Adipocyte (in vitro differentiated cells): ENCODE measurements at regions not wholly inside any gene's neighbourhood (a gene's known extent, or its start where the extent isn't known, plus 50 kb on each side); places are given as distances from the start of the nearest gene placed in this dataset.

ENCODE experiments used
- DNase-seq: peaks from one replicate; pipeline ENCODE4 v3.0.0-alpha.2; 2015; ENCODE audit warnings: low read depth
- H3K27me3 ChIP-seq: replicated peaks from 2 replicates; pipeline ENCODE4 v1.7.0; 2013; ENCODE audit warnings: mild to moderate bottlenecking, low read length, moderate library complexity; ENCODE audit not compliant: control insufficient read depth, insufficient read depth
- H3K36me3 ChIP-seq: 2 replicates; pipeline ENCODE4 v1.7.0; 2013; ENCODE audit warnings: low read length, mild to moderate bottlenecking, moderate library complexity; ENCODE audit not compliant: control insufficient read depth, insufficient read depth, severe bottlenecking
- H3K4me1 ChIP-seq: 2 replicates; pipeline ENCODE4 v1.7.0; 2013; ENCODE audit warnings: mild to moderate bottlenecking, low read length, moderate library complexity; ENCODE audit not compliant: control insufficient read depth, insufficient read depth
- H3K4me3 ChIP-seq: 2 replicates; pipeline ENCODE4 v1.7.0; 2013; ENCODE audit warnings: mild to moderate bottlenecking, low read length, moderate library complexity
- H3K9ac ChIP-seq: 2 replicates; pipeline ENCODE4 v1.7.0; 2013; ENCODE audit warnings: mild to moderate bottlenecking, low read length, moderate library complexity
- H3K9me3 ChIP-seq: 2 replicates; pipeline ENCODE4 v1.7.0; 2013; ENCODE audit warnings: mild to moderate bottlenecking, low read length, moderate library complexity; ENCODE audit not compliant: control insufficient read depth

GRCh38 chr4:101500742-101501141 lies 153.4 kb upstream of the PPP3CA start:
- no peak overlapping the region for H3K9ac ChIP-seq
- H3K4me3 ChIP-seq = no peak overlapping the region

GRCh38 chr4:101475246-101475645 lies 127.9 kb upstream of the PPP3CA start:
- no peaks in the 10 kb centered on the region for H3K36me3 ChIP-seq
- no peaks in the 10 kb centered on the region for H3K9me3 ChIP-seq
- no peak for DNase-seq
- H3K27me3 ChIP-seq = no peaks in the 10 kb centered on the region
- H3K4me1 ChIP-seq = peaks cover 12% of the 10 kb centered on the region
- no peak overlapping the region for H3K4me3 ChIP-seq
- no peak overlapping the region for H3K9ac ChIP-seq

More at GRCh38 chr4:101500742-101501141, 153.4 kb upstream of the PPP3CA start:
- no peaks in the 10 kb centered on the region for H3K36me3 ChIP-seq
- DNase-seq = peak; percentile 4
- H3K4me1 ChIP-seq = peaks cover 12% of the 10 kb centered on the region
- no peaks in the 10 kb centered on the region for H3K27me3 ChIP-seq
- no peaks in the 10 kb centered on the region for H3K9me3 ChIP-seq

- Histone ChIP-seq H3K36me3 (no peaks in the 10 kb centered on the region), H3K4me1 (peaks cover 12% of the 10 kb centered on the region), H3K27me3 (no peaks in the 10 kb centered on the region), H3K4me3 (no peak overlapping the region), H3K9me3 (no peaks in the 10 kb centered on the region), H3K9ac (no peak overlapping the region)
- DNase-seq = no peak
These were observed 123.9 kb upstream of the PPP3CA start for GRCh38 chr4:101471201-101471600.

GRCh38 chr4:101464596-101464995 lies 117.3 kb upstream of the PPP3CA start:
- Histone ChIP-seq H3K4me1 (peaks cover 8% of the 10 kb centered on the region), H3K36me3 (no peaks in the 10 kb centered on the region), H3K9ac (no peak overlapping the region), H3K27me3 (no peaks in the 10 kb centered on the region), H3K9me3 (peaks cover 7% of the 10 kb centered on the region), H3K4me3 (no peak overlapping the region)
- DNase-seq = no peak

GRCh38 chr4:101458914-101459313 lies 111.6 kb upstream of the PPP3CA start:
- DNase-seq = peak; percentile 32
- no peak overlapping the region for H3K9ac ChIP-seq

GRCh38 chr4:101458473-101458872 lies 111.1 kb upstream of the PPP3CA start:
- peaks cover 11% of the 10 kb centered on the region for H3K4me1 ChIP-seq
- H3K4me3 ChIP-seq = no peak overlapping the region
- no peak for DNase-seq
- H3K27me3 ChIP-seq = no peaks in the 10 kb centered on the region
- no peak overlapping the region for H3K9ac ChIP-seq
- H3K9me3 ChIP-seq = peaks cover 10% of the 10 kb centered on the region
- H3K36me3 ChIP-seq = no peaks in the 10 kb centered on the region

More at GRCh38 chr4:101458914-101459313, 111.6 kb upstream of the PPP3CA start:
- Histone ChIP-seq H3K9me3 (peaks cover 10% of the 10 kb centered on the region), H3K4me3 (no peak overlapping the region), H3K27me3 (no peaks in the 10 kb centered on the region), H3K4me1 (peaks cover 15% of the 10 kb centered on the region), H3K36me3 (no peaks in the 10 kb centered on the region)

GRCh38 chr4:101451086-101451485 lies 103.8 kb upstream of the PPP3CA start:
- no peaks in the 10 kb centered on the region for H3K27me3 ChIP-seq
- H3K4me3 ChIP-seq = no peak overlapping the region
- peaks cover 5% of the 10 kb centered on the region for H3K4me1 ChIP-seq
- no peaks in the 10 kb centered on the region for H3K36me3 ChIP-seq
- H3K9ac ChIP-seq = no peak overlapping the region
- no peak for DNase-seq
- no peaks in the 10 kb centered on the region for H3K9me3 ChIP-seq

- H3K4me3 ChIP-seq = no peak overlapping the region
- H3K4me1 ChIP-seq = peaks cover 12% of the 10 kb centered on the region
- no peaks in the 10 kb centered on the region for H3K9me3 ChIP-seq
- H3K36me3 ChIP-seq = no peaks in the 10 kb centered on the region
- no peaks in the 10 kb centered on the region for H3K27me3 ChIP-seq
- DNase-seq = no peak
- no peak overlapping the region for H3K9ac ChIP-seq
These were observed 94.1 kb upstream of the PPP3CA start for GRCh38 chr4:101441446-101441845.

- no peak overlapping the region for H3K9ac ChIP-seq
- H3K4me3 ChIP-seq = no peak overlapping the region
- no peaks in the 10 kb centered on the region for H3K36me3 ChIP-seq
- H3K9me3 ChIP-seq = no peaks in the 10 kb centered on the region
- peaks cover 12% of the 10 kb centered on the region for H3K4me1 ChIP-seq
- peak; percentile 51 for DNase-seq
- H3K27me3 ChIP-seq = no peaks in the 10 kb centered on the region
These were observed 92.6 kb upstream of the PPP3CA start for GRCh38 chr4:101439926-101440325.

GRCh38 chr4:101421386-101421785 lies 74.1 kb upstream of the PPP3CA start:
- Histone ChIP-seq H3K9ac (no peak overlapping the region), H3K36me3 (no peaks in the 10 kb centered on the region), H3K4me1 (no peaks in the 10 kb centered on the region), H3K27me3 (no peaks in the 10 kb centered on the region), H3K4me3 (no peak overlapping the region), H3K9me3 (no peaks in the 10 kb centered on the region)
- peak; percentile 61 for DNase-seq

GRCh38 chr4:101420661-101421060 lies 73.3 kb upstream of the PPP3CA start:
- Histone ChIP-seq H3K4me1 (no peaks in the 10 kb centered on the region), H3K36me3 (no peaks in the 10 kb centered on the region), H3K9ac (no peak overlapping the region), H3K27me3 (no peaks in the 10 kb centered on the region), H3K4me3 (no peak overlapping the region), H3K9me3 (no peaks in the 10 kb centered on the region)
- peak; percentile 16 for DNase-seq

- no peaks in the 10 kb centered on the region for H3K27me3 ChIP-seq
- no peak overlapping the region for H3K4me3 ChIP-seq
- H3K4me1 ChIP-seq = no peaks in the 10 kb centered on the region
- H3K36me3 ChIP-seq = no peaks in the 10 kb centered on the region
- H3K9ac ChIP-seq = no peak overlapping the region
- DNase-seq = peak; percentile 19
- no peaks in the 10 kb centered on the region for H3K9me3 ChIP-seq
These were observed 72.2 kb upstream of the PPP3CA start for GRCh38 chr4:101419336-101420135.
